GM12892 (cell line): ENCODE measurements at regions not wholly inside any gene's neighbourhood (a gene's known extent, or its start where the extent isn't known, plus 50 kb on each side); places are given as distances from the start of the nearest gene placed in this dataset.

Experiments used
- POLR2A ChIP-seq: IDR thresholded peaks from 2 replicates; pipeline ENCODE4 v1.6.1; 2011; ENCODE audit warnings: low read depth, low read length, control low read depth
- POLR2AphosphoS5 ChIP-seq: IDR thresholded peaks from 2 replicates; pipeline ENCODE4 v1.6.1; 2011; ENCODE audit warnings: low read depth, low read length, control low read depth

GRCh38 chrX:68942840-68943239 is 114.0 kb downstream of the EFNB1 start:
- TF ChIP-seq POLR2AphosphoS5 (no peak), POLR2A (no peak)
